H9 (cell line): ENCODE measurements at regions not wholly inside any gene's neighbourhood (a gene's known extent, or its start where the extent isn't known, plus 50 kb on each side); places are given as distances from the start of the nearest gene placed in this dataset.

ENCODE experiments used
- DNase-seq: peaks from one replicate; pipeline ENCODE4 v3.0.0-alpha.2; 2017
- H2AFZ ChIP-seq: one replicate; pipeline ENCODE4 v1.6.1; 2013; ENCODE audit warnings: mild to moderate bottlenecking, low read length, control low read depth, moderate library complexity
- H2AK5ac ChIP-seq: 2 replicates; pipeline ENCODE4 v1.6.1; 2013; ENCODE audit warnings: low read length, control low read depth, mixed read lengths; ENCODE audit not compliant: insufficient read length
- H2BK120ac ChIP-seq: one replicate; pipeline ENCODE4 v1.6.1; 2013; ENCODE audit warnings: low read depth, mild to moderate bottlenecking, low read length, control low read depth, inconsistent platforms; ENCODE audit not compliant: poor library complexity, severe bottlenecking
- H2BK12ac ChIP-seq: 2 replicates; pipeline ENCODE4 v1.6.1; 2013; ENCODE audit warnings: low read length, control low read depth, mixed read lengths, low read depth; ENCODE audit not compliant: insufficient read length
- H2BK15ac ChIP-seq: 2 replicates; pipeline ENCODE4 v1.6.1; 2013; ENCODE audit warnings: low read depth, low read length, control low read depth
- H2BK20ac ChIP-seq: one replicate; pipeline ENCODE4 v1.6.1; 2013; ENCODE audit warnings: low read depth, mild to moderate bottlenecking, low read length, control low read depth, inconsistent platforms; ENCODE audit not compliant: poor library complexity, severe bottlenecking
- H2BK5ac ChIP-seq: 2 replicates; pipeline ENCODE4 v1.6.1; 2013; ENCODE audit warnings: low read length, control low read depth, mixed read lengths; ENCODE audit not compliant: insufficient read length
- H3K14ac ChIP-seq: 2 replicates; pipeline ENCODE4 v1.6.1; 2013; ENCODE audit warnings: low read length, control low read depth; ENCODE audit not compliant: insufficient read depth
- H3K18ac ChIP-seq: 2 replicates; pipeline ENCODE4 v1.6.1; 2013; ENCODE audit warnings: low read depth, mild to moderate bottlenecking, mixed read lengths, low read length, control low read depth; ENCODE audit not compliant: insufficient read length
- H3K23ac ChIP-seq: 2 replicates; pipeline ENCODE4 v1.6.1; 2013; ENCODE audit warnings: low read length, control low read depth, mixed read lengths, low read depth; ENCODE audit not compliant: insufficient read length
- H3K23me2 ChIP-seq: 2 replicates; pipeline ENCODE4 v1.6.1; 2013; ENCODE audit warnings: low read depth, mild to moderate bottlenecking, mixed read lengths, low read length, control low read depth; ENCODE audit not compliant: insufficient read length, poor library complexity, severe bottlenecking
- H3K27ac ChIP-seq: 2 replicates; pipeline ENCODE4 v1.5.1; 2013; ENCODE audit warnings: low read length, control low read depth, mixed read lengths, low read depth; ENCODE audit not compliant: insufficient read length
- H3K27me3 ChIP-seq: 2 replicates; pipeline ENCODE4 v1.6.1; 2013; ENCODE audit warnings: low read length, control low read depth, inconsistent platforms; ENCODE audit not compliant: insufficient read depth
- H3K4ac ChIP-seq: 2 replicates; pipeline ENCODE4 v1.6.1; 2013; ENCODE audit warnings: low read depth, mild to moderate bottlenecking, control low read depth, inconsistent platforms, low read length, moderate library complexity
- H3K4me1 ChIP-seq: 2 replicates; pipeline ENCODE4 v1.6.1; 2013; ENCODE audit warnings: low read length, control low read depth, inconsistent platforms; ENCODE audit not compliant: insufficient read depth
- H3K4me2 ChIP-seq: 2 replicates; pipeline ENCODE4 v1.6.1; 2013; ENCODE audit warnings: low read length, control low read depth, mixed read lengths; ENCODE audit not compliant: insufficient read length, insufficient read depth
- H3K56ac ChIP-seq: 2 replicates; pipeline ENCODE4 v1.6.1; 2013; ENCODE audit warnings: low read depth, mild to moderate bottlenecking, mixed read lengths, low read length, control low read depth; ENCODE audit not compliant: insufficient read length
- H3K79me1 ChIP-seq: 2 replicates; pipeline ENCODE4 v1.6.1; 2013; ENCODE audit warnings: low read depth, mild to moderate bottlenecking, moderate library complexity, low read length, control low read depth, inconsistent platforms; ENCODE audit not compliant: insufficient read depth, poor library complexity, severe bottlenecking
- H3K79me2 ChIP-seq: 2 replicates; pipeline ENCODE4 v1.6.1; 2013; ENCODE audit warnings: low read length, control low read depth, inconsistent platforms; ENCODE audit not compliant: insufficient read depth
- H3K9ac ChIP-seq: 2 replicates; pipeline ENCODE4 v1.6.1; 2013; ENCODE audit warnings: low read length, control low read depth, mixed read lengths; ENCODE audit not compliant: insufficient read length; ENCODE audit errors: extremely low read depth
- H3K9me3 ChIP-seq: one replicate; pipeline ENCODE4 v1.6.1; 2013; ENCODE audit warnings: low read depth, low read length, inconsistent platforms; ENCODE audit not compliant: control insufficient read depth
- H3T11ph ChIP-seq: one replicate; pipeline ENCODE4 v1.6.1; 2013; ENCODE audit warnings: mild to moderate bottlenecking, low read length, control low read depth, inconsistent platforms
- H4K20me1 ChIP-seq: one replicate; pipeline ENCODE4 v1.6.1; 2013; ENCODE audit not compliant: control insufficient read depth, insufficient read length, insufficient read depth
- H4K5ac ChIP-seq: 2 replicates; pipeline ENCODE4 v1.6.1; 2013; ENCODE audit warnings: low read depth, mild to moderate bottlenecking, mixed read lengths, low read length, control low read depth; ENCODE audit not compliant: insufficient read length
- H4K8ac ChIP-seq: replicated peaks from 2 replicates; pipeline ENCODE4 v1.6.1; 2013; ENCODE audit warnings: low read length, control low read depth, mixed read lengths, low read depth; ENCODE audit not compliant: insufficient read length
- H4K91ac ChIP-seq: 2 replicates; pipeline ENCODE4 v1.6.1; 2013; ENCODE audit warnings: low read depth, mild to moderate bottlenecking, moderate library complexity, mixed read lengths, low read length, control low read depth; ENCODE audit not compliant: insufficient read length
- H3K27ac Mint-ChIP-seq, 3 experiments: 2 replicates in 2 of 3; 3 replicates in 1 of 3; pipeline ENCODE4 v1.8.0; 2020 to 2021; ENCODE audit warnings: mixed read lengths in 3 of 3, mild to moderate bottlenecking in 1 of 3, moderate library complexity in 1 of 3
- H3K27me3 Mint-ChIP-seq: 2 replicates; pipeline ENCODE4 v1.8.0; 2021; ENCODE audit warnings: low read depth, mild to moderate bottlenecking, moderate library complexity, mixed read lengths
- H3K36me3 Mint-ChIP-seq, 3 experiments: 2 replicates in 2 of 3; 3 replicates in 1 of 3; pipeline ENCODE4 v1.8.0; 2020 to 2021; ENCODE audit warnings: low read depth in 3 of 3, mixed read lengths in 3 of 3; ENCODE audit not compliant: insufficient read depth in 1 of 3
- H3K4me1 Mint-ChIP-seq, 2 experiments: 2 replicates each; pipeline ENCODE4 v1.8.0; 2020; ENCODE audit warnings: mixed read lengths in 2 of 2
- H3K4me3 Mint-ChIP-seq, 2 experiments: 2 replicates in 1 of 2; 3 replicates in 1 of 2; pipeline ENCODE4 v1.8.0; 2020 to 2021; ENCODE audit warnings: mild to moderate bottlenecking in 2 of 2, mixed read lengths in 2 of 2, moderate library complexity in 1 of 2
- H3K9me3 Mint-ChIP-seq, 2 experiments: 2 replicates in 1 of 2; 3 replicates in 1 of 2; pipeline ENCODE4 v1.8.0; 2020; ENCODE audit warnings: mild to moderate bottlenecking in 2 of 2, mixed read lengths in 2 of 2, moderate library complexity in 1 of 2
- WGBS: extraction: QIAGEN DNeasy Blood & Tissue Kit; methylation state at CpG from one replicate; pipeline ENCODE4 v1.1.7; 2013; ENCODE audit warnings: missing lambda C conversion rate, low lambda C conversion rate, mixed read lengths; ENCODE audit not compliant: insufficient read length; ENCODE audit errors: extremely low coverage; 5-methylcytosine and 5-hydroxymethylcytosine counted together
- TF ChIP-seq, protein P1 (sequence below): fragments of 200-600 bp; sonication (generic); conservative IDR thresholded peaks from 3 replicates; pipeline ENCODE4 v1.8.0; 2021; ENCODE audit warnings: antibody characterized with exemption, mild to moderate bottlenecking

DNA sequence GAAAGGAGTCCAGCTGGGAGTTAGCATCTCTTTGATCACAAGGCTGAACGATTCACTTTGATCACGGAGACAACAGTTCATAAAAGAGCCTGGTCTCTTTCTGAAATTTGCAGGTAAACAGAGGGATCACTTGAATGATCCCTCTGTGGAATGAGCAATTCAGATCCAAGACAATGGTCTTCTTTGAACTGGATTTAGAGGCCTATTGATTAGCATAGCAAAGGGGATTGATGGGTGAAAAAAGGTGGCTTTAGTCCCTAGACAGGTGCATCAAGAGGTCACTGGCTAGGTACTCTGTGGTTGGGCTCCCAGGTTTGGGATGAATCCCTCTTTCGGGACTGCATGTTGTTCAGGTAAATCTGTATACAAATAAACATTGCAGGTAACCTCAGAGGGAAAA is 223.8 kb upstream of the TAPT1 start:
- H2BK12ac ChIP-seq = no peak overlapping the region
- TF ChIP-seq, protein P1, sequence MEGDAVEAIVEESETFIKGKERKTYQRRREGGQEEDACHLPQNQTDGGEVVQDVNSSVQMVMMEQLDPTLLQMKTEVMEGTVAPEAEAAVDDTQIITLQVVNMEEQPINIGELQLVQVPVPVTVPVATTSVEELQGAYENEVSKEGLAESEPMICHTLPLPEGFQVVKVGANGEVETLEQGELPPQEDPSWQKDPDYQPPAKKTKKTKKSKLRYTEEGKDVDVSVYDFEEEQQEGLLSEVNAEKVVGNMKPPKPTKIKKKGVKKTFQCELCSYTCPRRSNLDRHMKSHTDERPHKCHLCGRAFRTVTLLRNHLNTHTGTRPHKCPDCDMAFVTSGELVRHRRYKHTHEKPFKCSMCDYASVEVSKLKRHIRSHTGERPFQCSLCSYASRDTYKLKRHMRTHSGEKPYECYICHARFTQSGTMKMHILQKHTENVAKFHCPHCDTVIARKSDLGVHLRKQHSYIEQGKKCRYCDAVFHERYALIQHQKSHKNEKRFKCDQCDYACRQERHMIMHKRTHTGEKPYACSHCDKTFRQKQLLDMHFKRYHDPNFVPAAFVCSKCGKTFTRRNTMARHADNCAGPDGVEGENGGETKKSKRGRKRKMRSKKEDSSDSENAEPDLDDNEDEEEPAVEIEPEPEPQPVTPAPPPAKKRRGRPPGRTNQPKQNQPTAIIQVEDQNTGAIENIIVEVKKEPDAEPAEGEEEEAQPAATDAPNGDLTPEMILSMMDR = no peak
- Mint-ChIP-seq H3K27me3 (peaks cover 96% of the 10 kb centered on the region), H3K4me3 (no peak overlapping the region), H3K36me3 (no peaks in the 10 kb centered on the region), H3K27ac (no peak overlapping the region), H3K4me1 (peaks cover 16 to 19% of the 10 kb centered on the region in 2 experiments), H3K9me3 (peaks cover 0 to 14% of the 10 kb centered on the region in 2 experiments; a peak in 1 of 5 replicates)
- no peaks in the 10 kb centered on the region for H3K79me1 ChIP-seq
- no peak overlapping the region for H3K27ac ChIP-seq
- WGBS = no CpG with 5 or more reads among the region's 3 CpGs
- DNase-seq = no peak
- H3K79me2 ChIP-seq = no peaks in the 10 kb centered on the region
- no peak overlapping the region for H3K18ac ChIP-seq
- H2BK5ac ChIP-seq = no peak overlapping the region
- H2AFZ ChIP-seq = no peak overlapping the region
- H3K23ac ChIP-seq = no peak overlapping the region
- H2BK120ac ChIP-seq = no peak overlapping the region
- H4K91ac ChIP-seq = no peak overlapping the region
- H3T11ph ChIP-seq = no peak overlapping the region
- no peaks in the 10 kb centered on the region for H3K9me3 ChIP-seq
- no peak overlapping the region for H3K14ac ChIP-seq
- no peaks in the 10 kb centered on the region for H4K20me1 ChIP-seq
- no peak overlapping the region for H3K4ac ChIP-seq
- H3K9ac ChIP-seq = no peak overlapping the region
- H2AK5ac ChIP-seq = no peak overlapping the region
- H3K23me2 ChIP-seq = no peaks in the 10 kb centered on the region
- no peak overlapping the region for H3K4me2 ChIP-seq
- H4K5ac ChIP-seq = no peak overlapping the region
- no peak overlapping the region for H4K8ac ChIP-seq
- no peak overlapping the region for H2BK20ac ChIP-seq
- no peaks in the 10 kb centered on the region for H3K4me1 ChIP-seq
- no peak overlapping the region for H3K56ac ChIP-seq
- peaks cover 24% of the 10 kb centered on the region; the same call in 1 of the 2 replicates for H3K27me3 ChIP-seq
- H2BK15ac ChIP-seq = no peak overlapping the region
